Fibroblast of peridontal ligament (primary cell): ENCODE measurements at regions not wholly inside any gene's neighbourhood (a gene's known extent, or its start where the extent isn't known, plus 50 kb on each side); places are given as distances from the start of the nearest gene placed in this dataset.

ENCODE experiments used
- DNase-seq: peaks from one replicate; pipeline ENCODE4 v3.0.0-alpha.2; 2010; ENCODE audit errors: extremely low read depth

DNA sequence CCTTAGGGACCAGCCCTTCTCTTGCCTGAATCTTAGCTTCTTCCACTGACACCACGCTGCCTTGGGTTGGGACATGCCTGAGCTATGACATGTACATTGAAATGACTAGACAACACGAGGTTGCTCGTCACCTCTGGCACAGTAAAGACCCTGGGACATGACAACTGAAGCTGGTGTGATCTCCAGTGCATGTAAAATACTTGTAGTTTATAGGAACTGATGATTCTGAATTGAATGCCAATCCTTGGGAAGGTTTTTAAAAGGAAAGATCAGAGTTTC, 100.7 kb upstream of the PGRMC2 start:
- no peak for DNase-seq

DNA sequence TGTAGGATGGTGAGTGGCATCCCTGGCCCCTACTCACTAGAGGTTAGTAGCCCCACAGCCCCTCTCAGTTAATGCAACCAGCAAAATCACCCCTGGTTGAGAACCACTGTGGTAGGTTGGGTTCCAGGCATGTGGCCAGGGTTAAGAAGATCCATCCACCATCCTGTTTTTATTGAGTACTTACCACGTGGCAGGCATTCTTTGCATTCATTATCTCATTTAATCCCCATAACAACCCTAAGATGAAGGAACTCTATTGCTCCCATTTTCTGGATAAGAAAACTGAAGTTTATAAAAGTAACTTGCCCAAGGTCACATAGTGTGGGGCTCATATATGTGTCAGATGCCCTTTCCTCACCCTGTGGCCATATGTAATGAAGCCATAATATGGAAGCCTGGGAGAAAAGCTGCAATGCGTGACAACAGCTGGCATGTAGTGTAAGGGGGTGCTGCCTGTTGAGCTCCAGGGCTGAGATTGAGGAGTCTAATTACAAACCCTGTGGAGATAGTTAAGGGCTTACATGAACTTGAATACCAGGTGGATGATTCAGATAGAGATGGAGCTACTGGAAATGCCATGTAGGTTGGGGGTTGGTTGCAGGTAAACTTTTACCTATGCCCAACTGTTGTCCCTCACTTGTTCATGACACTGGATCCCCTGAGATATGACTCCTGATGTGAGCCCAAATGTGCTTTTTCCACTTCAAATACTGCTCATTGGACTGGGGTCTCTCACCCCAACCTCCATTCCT, 100.2 kb upstream of the PGRMC2 start:
- DNase-seq = peak; percentile 25

DNA sequence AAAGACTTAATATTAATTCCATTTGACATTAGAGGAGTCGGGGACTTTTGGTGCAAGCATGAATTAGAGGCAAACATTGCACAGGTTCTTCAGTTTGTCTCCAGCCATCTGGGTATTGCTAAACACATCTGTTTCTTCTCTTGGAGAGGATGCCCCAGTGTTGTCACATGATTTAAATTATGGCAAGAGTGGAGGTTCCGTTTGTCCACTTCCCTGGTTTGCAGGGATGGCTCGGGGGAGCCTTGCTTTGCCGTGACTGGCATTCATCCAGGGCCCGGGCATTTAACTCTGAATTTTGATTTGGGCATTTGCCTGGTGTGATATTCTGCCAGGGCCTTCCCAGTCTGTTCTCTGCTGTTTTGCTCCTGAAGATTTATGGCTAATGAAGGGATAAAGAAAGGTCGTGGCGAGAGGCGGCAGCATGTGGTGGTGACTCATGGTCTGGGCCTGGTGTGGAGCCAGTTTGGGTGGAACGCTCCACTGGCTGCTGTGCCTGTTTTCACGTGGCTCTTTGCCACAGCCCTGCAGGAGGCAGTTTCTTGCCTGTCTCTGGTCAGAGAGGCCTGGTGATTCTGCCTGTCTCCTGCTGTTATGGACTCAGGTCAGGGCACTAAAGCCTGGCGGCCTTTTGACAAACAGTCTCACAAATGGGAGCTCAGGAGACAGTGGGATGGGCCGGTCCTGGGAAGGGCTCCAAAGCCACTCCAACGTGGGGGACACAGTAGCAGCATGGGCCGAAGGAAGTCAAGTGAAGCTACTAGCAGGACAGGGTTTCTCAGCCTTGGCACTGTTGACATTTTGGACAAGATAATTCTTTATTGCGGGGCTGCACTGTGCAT, 99.4 kb upstream of the PGRMC2 start:
- DNase-seq = peak; percentile 98

DNA sequence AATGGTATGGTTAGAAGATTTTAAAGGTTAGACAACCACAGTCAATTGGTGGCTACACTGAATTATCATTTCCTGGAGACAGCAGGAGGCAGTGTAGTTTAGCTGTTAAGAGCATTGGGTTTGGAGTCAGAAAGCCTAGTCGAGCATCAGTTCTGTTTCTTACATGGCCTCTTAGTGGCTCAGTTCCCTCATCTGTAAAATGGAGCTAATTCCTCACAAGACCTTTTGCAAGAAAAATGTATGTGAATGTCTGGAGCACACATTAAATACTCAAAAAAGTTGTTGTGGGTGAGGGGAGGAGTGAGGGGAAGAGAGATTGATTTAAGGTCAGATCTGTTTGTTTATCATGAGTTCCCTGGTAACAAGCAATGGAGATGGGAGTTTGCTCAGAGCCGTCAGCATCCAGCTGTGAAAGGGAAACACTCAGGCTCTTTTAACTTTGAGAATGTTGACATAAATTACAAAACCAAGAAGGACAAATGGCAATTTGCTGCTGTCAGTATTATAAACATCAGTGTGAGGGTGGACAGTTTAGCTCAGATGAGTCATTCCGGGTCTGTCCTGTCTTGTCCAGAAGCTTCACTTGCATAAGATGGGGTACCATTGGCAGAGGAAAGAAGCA, 98.2 kb upstream of the PGRMC2 start:
- DNase-seq = peak; percentile 71

DNA sequence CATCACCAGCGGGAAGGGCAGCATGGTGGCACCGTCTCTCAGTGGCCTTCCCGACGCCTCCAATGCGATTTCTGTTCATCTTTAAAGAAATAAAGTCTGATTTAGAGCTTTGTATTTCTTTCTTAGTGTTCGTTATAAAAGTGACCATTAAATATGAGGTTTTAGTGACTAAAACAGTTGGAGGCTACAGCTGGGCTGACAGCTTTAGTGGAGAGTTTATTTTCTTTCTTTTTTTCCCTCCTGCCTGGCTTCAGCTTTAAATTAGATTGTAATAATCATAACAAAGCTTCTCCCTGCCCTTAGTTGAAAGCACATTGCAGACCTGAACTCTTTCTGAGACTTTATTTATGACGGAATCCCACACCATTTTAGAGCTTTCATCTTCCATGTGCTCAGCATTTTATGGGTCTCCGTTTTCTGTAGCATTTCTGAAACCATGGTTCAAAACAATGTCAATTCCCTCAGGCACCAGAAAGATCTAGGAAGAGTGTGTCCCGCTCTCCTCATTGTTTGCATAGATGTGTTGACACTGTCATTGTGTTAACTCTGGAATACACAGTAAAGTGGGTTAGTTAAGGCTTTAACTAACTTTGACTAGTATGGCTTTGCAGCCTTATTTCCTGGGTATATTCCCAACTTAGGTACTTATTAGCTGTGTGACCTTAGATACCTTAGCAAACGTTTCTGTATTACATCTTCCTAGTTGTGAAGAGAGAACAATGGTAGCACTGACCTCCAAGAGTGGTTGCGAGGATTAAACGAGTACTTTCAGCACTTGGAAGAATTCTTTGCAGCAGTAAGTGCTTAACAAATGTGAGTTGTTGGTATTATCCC, 97.4 kb upstream of the PGRMC2 start:
- no peak for DNase-seq

DNA sequence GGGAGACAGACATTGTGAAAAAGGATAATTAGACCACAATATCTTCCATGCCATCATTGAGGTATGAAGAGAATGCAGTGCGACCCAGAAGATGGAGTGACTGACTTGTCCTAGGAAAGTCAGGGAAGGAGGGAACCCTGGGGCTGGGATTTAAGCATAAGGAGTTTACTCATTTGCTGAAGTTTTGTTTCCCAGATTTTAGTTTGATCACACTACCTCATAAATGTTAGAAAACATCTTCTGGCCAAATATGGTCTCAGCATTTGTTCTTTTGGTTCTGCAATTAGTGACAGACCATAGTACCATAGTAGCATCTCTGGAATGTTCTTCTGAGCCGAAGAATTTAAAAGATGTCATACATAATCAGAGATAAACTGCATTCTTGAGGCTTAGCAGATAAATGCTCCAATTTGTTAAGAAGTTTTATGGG, 96.5 kb upstream of the PGRMC2 start:
- DNase-seq = peak; percentile 83

DNA sequence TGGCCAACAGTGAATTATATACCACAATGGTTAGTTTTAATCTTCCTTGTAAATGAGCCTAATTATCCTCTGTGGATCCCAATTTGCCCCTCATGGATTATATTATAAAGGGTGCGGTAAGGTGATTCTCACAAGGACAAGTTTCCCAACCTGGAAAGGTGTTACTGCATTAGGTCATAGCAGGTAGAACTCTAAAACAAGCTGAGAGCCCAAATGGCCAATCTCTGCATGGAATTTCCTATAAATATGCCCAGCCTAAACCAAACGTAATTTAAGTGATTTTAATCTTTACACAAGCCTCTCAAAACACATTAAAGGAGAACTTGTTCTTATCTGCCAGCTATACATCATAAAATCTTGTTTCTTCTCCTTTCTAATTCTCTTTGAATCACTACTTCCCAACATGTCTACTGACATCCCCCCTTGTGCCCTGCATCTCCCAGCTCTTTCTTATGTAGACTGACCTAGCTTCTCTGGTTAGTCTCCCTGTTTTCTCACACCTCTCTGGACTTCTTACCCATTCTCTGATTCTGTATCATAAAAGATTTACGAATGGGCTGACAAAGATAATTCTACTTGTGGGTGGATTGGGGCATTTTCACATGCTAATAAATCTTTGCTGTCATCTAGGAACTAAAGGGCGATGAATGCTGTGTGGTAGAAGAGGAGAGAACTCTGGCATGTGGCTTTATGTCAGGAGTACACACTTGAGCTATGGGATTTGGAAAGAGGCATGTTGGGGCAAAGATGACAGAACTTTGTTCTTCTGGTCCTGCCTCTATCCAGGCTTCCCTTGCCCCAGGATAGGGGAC, 94.3 kb upstream of the PGRMC2 start:
- DNase-seq = no peak

DNA sequence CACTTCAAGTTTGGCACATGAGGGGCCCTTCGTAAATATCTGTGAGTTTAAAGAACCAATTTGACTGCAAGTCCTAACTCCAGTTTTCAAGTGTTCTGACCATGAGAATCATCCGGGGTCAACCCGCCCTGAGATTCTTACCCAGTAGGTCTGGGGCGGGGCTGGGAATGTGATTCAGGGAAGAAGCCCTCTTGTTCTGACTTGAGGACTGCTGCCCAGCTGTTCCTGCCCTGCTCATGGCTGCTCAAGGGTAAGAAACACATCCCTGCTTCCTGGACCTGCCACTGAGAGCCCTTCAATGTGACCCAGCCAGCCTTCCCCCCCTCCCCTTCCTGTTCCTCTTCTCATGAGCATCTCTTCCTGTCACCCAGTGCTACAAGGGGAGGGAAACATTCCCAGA, 92.7 kb upstream of the PGRMC2 start:
- DNase-seq = no peak

DNA sequence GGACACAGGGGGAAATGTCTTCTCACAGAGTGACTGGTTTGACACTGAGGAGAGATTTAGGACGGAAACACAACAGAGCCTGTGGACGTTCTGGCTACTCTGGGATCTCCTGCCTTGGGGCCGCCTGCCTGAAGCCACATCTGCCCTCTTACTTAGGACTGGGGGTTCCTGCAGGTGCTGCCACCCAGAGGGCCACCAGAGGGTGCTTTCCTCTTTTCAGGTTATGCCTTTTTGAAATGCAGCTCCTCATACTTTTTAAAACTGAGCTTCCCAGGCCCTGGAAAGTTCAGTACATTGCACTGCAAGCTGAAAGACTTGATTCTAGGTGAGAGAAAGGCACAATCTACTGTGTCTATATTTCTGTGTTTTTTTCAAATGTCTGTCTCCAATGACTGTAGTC, 92.2 kb upstream of the PGRMC2 start:
- peak; percentile 53 for DNase-seq

DNA sequence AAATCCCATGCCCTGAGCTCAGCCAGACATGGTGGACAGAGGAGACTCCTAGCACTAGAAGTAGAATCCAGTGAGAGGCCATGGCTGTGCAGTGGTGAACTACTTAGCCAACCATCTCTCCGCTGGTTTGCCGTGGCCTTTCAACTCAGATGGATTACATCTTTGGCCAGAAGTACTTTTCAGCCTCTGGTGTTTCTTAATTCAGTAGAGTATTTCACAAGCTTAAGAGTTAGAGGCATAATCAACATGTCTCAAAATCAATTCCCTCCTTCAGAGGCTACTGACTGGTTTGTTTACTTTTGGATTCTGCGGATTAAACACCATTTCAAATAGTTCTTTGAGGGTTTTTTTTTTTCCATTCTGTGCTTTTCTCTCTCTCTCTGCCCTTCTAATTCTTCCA, 91.1 kb upstream of the PGRMC2 start:
- peak; percentile 60 for DNase-seq

DNA sequence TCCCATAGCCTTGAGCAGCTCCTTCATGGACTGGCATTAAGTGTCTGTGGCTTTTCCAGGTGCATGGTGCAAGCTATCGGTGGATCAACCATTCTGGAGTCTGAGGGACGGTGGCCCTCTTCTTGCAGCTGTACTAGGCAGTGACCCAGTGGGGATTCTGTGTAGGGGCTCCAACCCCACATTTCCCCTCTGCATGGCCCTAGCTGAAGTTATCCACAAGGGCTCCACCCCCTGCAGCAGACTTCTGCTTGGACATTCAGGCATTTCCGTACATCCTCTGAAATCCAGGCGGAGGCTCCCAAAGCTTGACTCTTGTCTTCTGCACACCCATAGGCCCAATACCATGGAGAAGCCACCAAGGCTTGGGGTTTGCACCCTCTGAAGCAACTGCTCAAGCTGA, 89.3 kb upstream of the PGRMC2 start:
- no peak for DNase-seq

DNA sequence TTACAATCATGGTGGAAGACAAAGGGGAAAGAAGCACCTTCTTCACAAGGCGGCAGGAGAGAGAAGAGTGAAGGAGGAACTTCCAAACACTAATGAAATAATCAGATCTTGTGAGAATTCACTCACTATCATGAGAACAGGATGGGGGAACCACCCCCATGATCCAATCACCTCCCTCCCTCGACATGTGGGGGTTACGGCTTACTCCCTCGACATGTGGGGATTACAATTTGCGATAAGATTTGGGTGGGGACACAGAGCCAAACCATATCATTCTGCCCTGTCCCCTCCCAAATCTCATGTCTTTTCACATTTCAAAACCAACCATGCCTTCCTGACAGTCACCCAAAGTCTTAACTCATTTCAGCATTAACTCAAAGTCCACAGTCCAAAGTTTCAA, 88.7 kb upstream of the PGRMC2 start:
- no peak for DNase-seq

DNA sequence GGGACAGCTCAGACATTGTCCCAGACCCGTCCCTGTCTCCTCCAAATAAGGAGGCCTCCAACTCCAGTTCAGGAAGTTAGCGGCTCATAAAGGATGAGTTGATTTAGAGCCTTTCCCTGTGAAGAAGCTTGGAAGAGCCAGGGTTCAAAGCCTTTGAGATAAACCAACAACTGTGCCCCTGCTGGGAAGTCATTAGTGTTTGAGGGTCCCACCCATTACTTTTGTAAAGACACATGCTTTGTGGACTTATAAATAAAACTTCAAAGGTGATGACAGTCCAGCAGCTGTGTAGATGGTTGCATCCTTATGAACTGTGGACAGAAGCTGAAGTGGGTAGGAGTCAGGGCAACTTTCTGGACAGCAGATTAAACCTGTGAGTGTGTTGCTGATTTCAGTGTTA, 86.0 kb upstream of the PGRMC2 start:
- no peak for DNase-seq

DNA sequence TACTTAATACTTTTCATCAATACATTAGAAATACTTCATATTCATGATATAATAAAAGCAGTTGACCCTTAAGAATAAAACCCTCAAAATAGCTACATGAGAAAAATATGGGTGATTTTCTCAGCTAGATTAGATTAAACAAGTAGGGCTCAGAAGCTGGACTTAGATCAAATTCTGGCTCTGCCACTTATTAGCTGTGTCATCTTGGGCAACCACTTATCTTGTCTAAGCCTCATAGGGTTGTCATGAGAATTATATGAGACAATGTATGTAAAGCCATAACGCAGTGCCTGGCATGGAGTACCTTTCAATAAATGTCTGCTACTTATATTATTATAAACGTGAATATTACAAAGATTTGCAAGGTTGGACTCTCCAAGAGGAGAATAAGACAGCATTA, 84.3 kb upstream of the PGRMC2 start:
- DNase-seq = no peak

DNA sequence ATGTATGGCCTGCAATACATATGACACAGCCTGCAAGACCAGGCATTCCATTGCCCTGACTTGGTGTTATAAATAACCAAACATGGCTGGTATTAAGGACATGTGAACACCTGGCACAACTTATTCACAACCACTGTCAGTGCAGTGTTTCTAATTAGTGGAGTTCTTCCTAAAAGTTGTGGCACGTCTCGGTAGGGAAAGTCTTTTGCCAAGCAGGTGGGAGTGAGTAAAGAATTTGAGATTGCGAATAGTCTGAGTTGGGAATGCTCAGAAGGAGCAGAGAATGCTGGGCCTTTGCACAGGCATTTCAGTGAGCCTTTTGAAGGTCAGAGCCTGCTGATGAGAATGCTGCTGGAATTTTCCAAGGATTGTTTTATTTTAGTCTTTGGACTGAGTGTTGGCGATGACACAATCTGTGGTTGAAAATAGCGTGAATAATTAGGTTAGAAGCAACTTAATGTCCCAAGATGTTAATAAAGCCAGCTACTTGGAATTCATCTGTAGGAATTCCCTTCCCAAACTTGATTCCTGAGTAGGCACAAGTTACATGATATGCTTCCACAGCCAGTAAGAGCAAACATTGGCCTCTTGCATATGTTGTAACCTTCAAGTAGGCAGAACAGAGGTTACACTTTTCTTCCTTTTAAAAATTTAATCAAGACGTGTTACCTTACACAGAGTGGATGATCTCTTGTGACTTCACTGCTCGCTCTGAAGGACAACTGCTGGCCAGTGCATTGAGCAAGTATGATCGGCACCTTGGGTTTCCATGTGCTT, 83.6 kb upstream of the PGRMC2 start:
- peak; percentile 51 for DNase-seq

DNA sequence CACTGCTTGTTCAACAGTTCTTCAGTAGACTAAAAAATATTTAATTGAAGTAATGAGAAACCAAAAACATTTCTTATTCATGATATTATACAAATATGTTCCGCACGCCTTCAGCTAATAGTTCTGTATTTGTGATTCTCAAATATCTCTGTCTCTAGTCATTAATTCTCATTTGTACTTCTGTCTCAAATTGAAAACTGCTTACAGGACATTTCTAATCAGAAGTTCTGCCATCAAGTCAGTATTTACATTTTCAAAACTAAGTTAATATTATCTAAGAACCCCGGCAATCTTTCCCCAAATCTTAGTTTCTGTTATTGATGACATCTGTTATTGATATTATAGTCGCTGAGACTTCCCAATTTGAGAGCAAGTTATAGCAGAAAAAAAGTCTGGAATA, 78.6 kb upstream of the PGRMC2 start:
- no peak for DNase-seq

DNA sequence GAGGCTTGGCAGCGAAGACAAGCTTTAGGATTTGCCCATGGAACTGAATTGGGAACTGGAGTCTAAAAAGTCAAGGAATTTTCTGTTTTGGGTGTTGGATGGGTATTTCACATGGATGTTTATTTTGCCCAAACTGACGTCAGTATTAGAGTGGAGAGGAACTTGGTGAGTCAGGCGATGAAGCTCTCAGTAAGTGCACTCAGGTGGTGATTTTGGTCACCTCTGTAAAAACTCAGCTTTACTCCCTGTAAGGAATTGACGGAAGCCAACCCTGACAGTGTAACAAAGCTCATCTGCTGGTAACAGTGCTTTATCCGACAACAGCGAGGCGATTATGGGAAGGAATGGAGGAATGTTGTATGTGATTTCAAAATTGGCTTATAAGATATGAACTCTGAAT, 77.0 kb upstream of the PGRMC2 start:
- DNase-seq = peak; percentile 34

DNA sequence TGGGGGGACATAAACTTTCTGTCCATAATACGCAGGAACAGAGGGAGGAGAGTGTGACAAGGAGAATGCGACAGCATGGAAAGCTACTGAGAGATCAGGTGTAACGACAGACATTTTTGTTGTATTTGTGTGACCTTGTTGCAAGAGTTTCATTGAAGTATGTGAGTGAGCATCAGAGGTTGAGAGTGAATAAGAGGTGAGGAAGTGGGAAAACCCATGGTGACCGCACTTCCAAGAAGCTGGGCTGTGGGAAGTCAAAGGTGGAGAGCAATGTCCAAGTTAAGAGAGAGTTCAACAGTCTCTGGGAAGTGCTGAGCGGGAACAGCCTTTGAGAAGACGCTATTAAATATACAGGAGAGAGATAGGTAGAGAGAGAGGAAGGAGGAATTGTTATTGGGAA, 76.4 kb upstream of the PGRMC2 start:
- no peak for DNase-seq

DNA sequence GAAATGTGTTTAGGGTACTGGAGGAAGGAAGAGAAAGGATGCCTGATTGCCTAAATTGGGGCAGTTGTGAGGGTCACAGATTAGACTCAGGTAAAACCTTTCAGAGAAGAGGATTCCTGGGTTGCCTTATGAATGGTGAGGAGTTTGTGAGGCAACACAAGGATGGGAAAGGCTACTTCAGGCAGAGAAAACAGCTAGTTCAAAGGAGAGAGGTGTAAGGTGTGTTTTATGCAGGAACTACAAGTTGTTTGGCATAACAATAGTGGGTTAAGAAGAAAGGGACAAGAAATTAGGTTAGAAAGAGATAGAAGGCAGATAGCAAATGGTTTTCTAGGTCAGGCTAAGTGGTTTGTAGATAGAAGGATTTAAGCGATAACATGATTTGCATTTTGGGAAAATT, 75.1 kb upstream of the PGRMC2 start:
- no peak for DNase-seq

DNA sequence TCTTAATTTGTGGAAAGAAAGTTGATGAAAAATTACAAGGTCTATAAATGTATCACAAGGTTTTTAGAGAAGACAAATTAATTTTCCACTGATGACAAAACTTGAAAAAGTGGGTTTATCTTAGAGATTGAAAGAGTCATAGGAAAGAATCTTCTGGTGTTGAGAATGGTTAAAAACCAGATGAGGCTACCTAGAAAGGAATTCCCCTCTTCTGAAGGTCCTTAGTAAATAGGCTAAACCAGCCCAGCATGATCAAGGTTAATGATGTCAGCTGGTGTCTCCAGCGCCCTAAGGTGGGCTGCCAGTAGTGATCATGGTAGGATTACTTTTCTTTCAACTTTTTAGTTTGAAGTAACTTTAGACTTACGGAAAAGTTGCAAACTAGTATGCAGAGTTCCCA, 71.8 kb upstream of the PGRMC2 start:
- DNase-seq = no peak

DNA sequence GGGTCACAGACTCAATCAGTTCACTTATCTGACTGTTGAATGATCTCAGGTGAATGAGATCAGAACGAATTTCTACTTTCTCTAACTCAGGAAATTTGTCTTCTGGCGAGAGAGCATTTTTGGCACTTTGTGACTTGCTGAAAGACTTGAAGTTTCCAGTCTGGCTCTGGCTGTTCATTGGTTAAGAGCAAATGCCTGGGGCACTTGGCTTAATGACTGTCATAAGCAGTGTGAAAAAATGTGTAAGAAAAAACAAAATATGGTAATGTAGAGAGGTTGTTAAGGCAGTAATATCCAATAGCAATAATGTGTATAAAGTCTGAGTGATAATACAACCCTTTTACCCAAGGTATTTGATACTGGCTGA, 71.3 kb upstream of the PGRMC2 start:
- no peak for DNase-seq
